GM12874 (cell line): ENCODE measurements at regions not wholly inside any gene's neighbourhood (a gene's known extent, or its start where the extent isn't known, plus 50 kb on each side); places are given as distances from the start of the nearest gene placed in this dataset.

Experiments used
- TF ChIP-seq, protein P1 (sequence below): IDR thresholded peaks from 2 replicates; pipeline ENCODE4 v1.5.1; 2011; ENCODE audit warnings: low read depth, mild to moderate bottlenecking, control low read depth, low read length, moderate library complexity; ENCODE audit not compliant: insufficient read depth

- TF ChIP-seq, protein P1, sequence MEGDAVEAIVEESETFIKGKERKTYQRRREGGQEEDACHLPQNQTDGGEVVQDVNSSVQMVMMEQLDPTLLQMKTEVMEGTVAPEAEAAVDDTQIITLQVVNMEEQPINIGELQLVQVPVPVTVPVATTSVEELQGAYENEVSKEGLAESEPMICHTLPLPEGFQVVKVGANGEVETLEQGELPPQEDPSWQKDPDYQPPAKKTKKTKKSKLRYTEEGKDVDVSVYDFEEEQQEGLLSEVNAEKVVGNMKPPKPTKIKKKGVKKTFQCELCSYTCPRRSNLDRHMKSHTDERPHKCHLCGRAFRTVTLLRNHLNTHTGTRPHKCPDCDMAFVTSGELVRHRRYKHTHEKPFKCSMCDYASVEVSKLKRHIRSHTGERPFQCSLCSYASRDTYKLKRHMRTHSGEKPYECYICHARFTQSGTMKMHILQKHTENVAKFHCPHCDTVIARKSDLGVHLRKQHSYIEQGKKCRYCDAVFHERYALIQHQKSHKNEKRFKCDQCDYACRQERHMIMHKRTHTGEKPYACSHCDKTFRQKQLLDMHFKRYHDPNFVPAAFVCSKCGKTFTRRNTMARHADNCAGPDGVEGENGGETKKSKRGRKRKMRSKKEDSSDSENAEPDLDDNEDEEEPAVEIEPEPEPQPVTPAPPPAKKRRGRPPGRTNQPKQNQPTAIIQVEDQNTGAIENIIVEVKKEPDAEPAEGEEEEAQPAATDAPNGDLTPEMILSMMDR = no peak
Measured at GRCh38 chr5:12695651-12696050, 791.4 kb upstream of the CTNND2 start.

DNA sequence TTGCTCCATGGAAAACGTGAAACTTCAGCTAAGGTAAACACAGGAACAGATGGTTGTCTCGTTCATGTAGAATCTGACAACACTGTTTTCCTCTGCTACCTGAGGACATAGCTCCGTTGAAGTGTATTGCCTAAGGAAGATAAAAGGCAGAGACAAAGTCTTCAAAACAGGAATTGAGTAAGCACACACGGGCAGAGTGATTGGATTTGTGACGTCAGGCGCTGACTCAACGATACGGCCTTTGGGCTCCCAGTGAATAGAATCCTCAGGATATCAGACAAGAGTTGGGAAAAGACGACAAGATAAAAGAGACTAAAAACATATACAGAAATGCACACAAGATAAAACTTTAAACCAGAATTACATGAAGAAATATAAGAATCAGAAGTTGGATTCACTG is 787.1 kb upstream of the CTNND2 start:
- TF ChIP-seq, protein P1 = no peak

GRCh38 chr5:12690361-12690760 is 786.1 kb upstream of the CTNND2 start:
- TF ChIP-seq, protein P1 = no peak

DNA sequence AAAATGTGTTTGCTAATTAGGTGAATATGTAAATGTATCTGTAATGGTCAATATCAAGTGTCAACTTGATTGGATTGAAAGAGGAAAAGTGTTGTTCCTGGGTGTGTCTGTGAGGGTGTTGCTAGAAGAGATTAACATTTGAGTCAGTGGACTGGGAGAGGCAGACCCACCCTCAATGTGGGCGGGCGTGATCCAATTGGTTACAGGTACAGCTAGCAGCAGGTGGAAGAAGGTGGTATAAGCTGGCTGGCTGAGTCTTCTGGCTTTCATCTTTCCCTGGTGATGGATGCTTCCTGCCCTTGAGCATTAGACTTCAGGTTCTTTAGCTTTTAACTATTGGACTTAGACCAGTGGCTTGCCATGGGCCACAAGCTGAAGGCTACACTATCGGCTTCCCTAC is 779.0 kb upstream of the CTNND2 start:
- TF ChIP-seq, protein P1 = no peak

- TF ChIP-seq, protein P1 = no peak
Measured at GRCh38 chr5:12679731-12680130, 775.5 kb upstream of the CTNND2 start.

DNA sequence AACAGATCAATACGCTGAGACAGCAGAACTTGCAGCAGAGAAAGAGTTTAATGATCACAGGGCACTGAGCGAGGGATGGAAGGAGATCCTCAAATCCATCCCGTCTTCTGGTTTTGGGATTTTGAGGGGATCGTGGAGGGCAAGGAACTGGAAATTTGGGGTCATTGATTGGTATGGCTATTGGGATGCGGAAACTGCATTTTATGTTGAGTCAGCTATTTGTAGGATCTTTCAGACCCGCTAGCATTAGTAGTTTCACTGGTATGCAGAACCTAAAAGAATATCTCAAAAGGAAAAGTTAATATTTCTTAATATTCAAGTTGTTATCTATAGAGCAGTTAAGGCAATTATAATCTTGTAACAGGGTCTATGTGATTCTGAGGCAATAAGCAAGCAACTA is 771.7 kb upstream of the CTNND2 start:
- TF ChIP-seq, protein P1 = no peak

DNA sequence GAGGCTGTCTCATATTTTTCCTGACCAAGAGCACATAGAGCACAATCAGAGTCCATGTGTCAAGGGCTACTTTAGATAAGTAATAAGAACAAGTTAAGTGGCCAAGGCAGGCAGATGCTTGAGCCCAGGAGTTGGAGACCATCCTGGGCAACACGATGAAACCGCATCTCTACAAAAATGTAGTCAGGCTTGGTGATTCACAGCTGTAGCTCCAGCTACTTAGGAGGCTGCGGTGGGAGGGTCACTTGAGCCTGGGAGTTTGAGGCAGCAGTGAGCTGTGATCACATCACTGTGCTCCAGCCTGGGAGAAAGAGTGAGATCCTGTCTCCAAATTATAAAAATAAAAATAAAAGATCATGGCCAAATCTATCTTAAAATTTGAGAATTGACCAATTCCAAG is 767.9 kb upstream of the CTNND2 start:
- TF ChIP-seq, protein P1 = no peak

DNA sequence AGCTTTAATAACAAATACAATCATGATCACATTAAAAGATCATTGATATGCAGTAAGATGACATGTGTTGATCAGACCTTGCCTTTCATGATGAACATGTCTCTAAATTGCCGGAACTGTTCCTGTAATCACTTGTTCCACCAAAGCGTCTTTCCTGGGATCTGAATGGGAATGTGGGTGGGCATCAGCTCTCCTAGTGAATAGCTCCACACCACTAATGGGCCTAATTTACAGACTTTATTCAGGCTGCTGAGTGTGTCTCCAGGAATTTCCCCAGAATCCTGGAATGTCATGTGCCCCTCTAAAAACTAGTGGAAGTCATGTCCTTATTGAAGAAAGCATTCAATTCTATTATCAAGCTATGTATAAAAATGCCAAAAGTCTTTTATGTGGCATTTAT is 765.1 kb upstream of the CTNND2 start:
- TF ChIP-seq, protein P1 = no peak
